Left cardiac atrium (tissue), 4 donors: ENCODE measurements at regions not wholly inside any gene's neighbourhood (a gene's known extent, or its start where the extent isn't known, plus 50 kb on each side); places are given as distances from the start of the nearest gene placed in this dataset.

ENCODE experiments used
- ATAC-seq, 2 donors: fragments of 200-7000 bp; cut with Tn5 transposase; one replicate each; pipeline ENCODE4 v1.9.1; 2020; ENCODE audit warnings: mild to moderate bottlenecking in 2 of 2, moderate library complexity in 2 of 2
- DNase-seq: peaks from one replicate; pipeline ENCODE4 v3.0.0-alpha.2; 2020
- intact Hi-C, 2 donors: fragments of 100-400 bp; cut with DNase I; formaldehyde crosslinking; loops; one replicate each; pipeline versions ENCODE4 v1.14.1 to v1.15.1; 2022 to 2023
- donor health status: DM: no; HTN: yes; CAD: no.
- donor health status: DM: no; HTN: yes; CAD: no; lungs with severe emphysema.
- donor health status: DM: yes; HTN: yes; CAD: no.
- donor health status: Dilated cardiomyopathy.

GRCh38 chr6:92848459-92848858 is 570.9 kb downstream of the EPHA7 start:
- DNase-seq (no peak), ATAC-seq (no peak)
- intact Hi-C loops = no loop called here

GRCh38 chr6:92847988-92848387 is 571.4 kb downstream of the EPHA7 start:
- ATAC-seq (no peak), DNase-seq (no peak)
- intact Hi-C loops = no loop called here

- DNase-seq (no peak), ATAC-seq (no peak)
- intact Hi-C loops = no loop called here
These were observed 579.0 kb downstream of the EPHA7 start for GRCh38 chr6:92840246-92840930.

GRCh38 chr6:92828788-92829187 is 590.6 kb downstream of the EPHA7 start:
- ATAC-seq = no peak
- DNase-seq = no peak
- intact Hi-C loops = no loop called here

GRCh38 chr6:92827104-92827503 is 592.3 kb downstream of the EPHA7 start:
- ATAC-seq (no peak), DNase-seq (no peak)
- intact Hi-C loops = no loop called here

- intact Hi-C loops = no loop called here
- DNase-seq = no peak
- ATAC-seq = no peak
These were observed 592.7 kb downstream of the EPHA7 start for GRCh38 chr6:92826633-92827032.

GRCh38 chr6:92822222-92822621 is 597.1 kb downstream of the EPHA7 start:
- no peak for ATAC-seq
- intact Hi-C loops = no loop called here
- DNase-seq = no peak

GRCh38 chr6:92820601-92821000 is 598.8 kb downstream of the EPHA7 start:
- intact Hi-C loops = no loop called here

GRCh38 chr6:92810913-92811312 is 608.4 kb downstream of the EPHA7 start:
- intact Hi-C loops = loop anchor here in 1 of 2 donors (5.0 kb wide), 1 partner anchor 611 kb away; no protein-coding TSS in a partner anchor
- peak; percentile 21 for DNase-seq
- ATAC-seq = no peak

More at GRCh38 chr6:92820601-92821000, 598.8 kb downstream of the EPHA7 start:
- ATAC-seq (no peak), DNase-seq (no peak)

GRCh38 chr6:92806254-92806653 is 613.1 kb downstream of the EPHA7 start:
- intact Hi-C loops = no loop called here
- DNase-seq (no peak), ATAC-seq (no peak)

GRCh38 chr6:92791403-92791802 is 628.0 kb downstream of the EPHA7 start:
- intact Hi-C loops = no loop called here
- no peak for ATAC-seq

GRCh38 chr6:92790381-92790780 is 629.0 kb downstream of the EPHA7 start:
- ATAC-seq (no peak), DNase-seq (no peak)
- intact Hi-C loops = no loop called here

More at GRCh38 chr6:92791403-92791802, 628.0 kb downstream of the EPHA7 start:
- DNase-seq = no peak

GRCh38 chr6:92784235-92784634 is 635.1 kb downstream of the EPHA7 start:
- ATAC-seq (no peak), DNase-seq (no peak)
- intact Hi-C loops = no loop called here

- DNase-seq (peak; percentile 47), ATAC-seq (no peak)
- intact Hi-C loops = loop anchor here in 1 of 2 donors (10.0 kb wide), 1 partner anchor 1695 kb away; no protein-coding TSS in a partner anchor
These were observed 639.6 kb downstream of the EPHA7 start for GRCh38 chr6:92779746-92780145.

GRCh38 chr6:92777146-92777740 is 642.1 kb downstream of the EPHA7 start:
- no peak for DNase-seq
- no peak for ATAC-seq
- intact Hi-C loops = loop anchor here in 1 of 2 donors (10.0 kb wide), 1 partner anchor 1692 kb away; no protein-coding TSS in a partner anchor

- intact Hi-C loops = loop anchor here in 1 of 2 donors (10.0 kb wide), 1 partner anchor 1686 kb away; no protein-coding TSS in a partner anchor
- DNase-seq (no peak), ATAC-seq (no peak)
These were observed 648.8 kb downstream of the EPHA7 start for GRCh38 chr6:92770540-92770939.

GRCh38 chr6:92767101-92767500 is 652.3 kb downstream of the EPHA7 start:
- ATAC-seq (no peak), DNase-seq (no peak)
- intact Hi-C loops = no loop called here

GRCh38 chr6:92763680-92764079 is 655.7 kb downstream of the EPHA7 start:
- intact Hi-C loops = no loop called here
- DNase-seq (no peak), ATAC-seq (no peak)

GRCh38 chr6:92763274-92763584 is 656.1 kb downstream of the EPHA7 start:
- intact Hi-C loops = no loop called here
- no peak for ATAC-seq
- no peak for DNase-seq

- DNase-seq (no peak), ATAC-seq (no peak)
- intact Hi-C loops = no loop called here
These were observed 656.7 kb downstream of the EPHA7 start for GRCh38 chr6:92762443-92763273.
